ENCODE measurements at regions not wholly inside any gene's neighbourhood (a gene's known extent, or its start where the extent isn't known, plus 50 kb on each side); places are given as distances from the start of the nearest gene placed in this dataset.
"Not testable (repeated sequence)": the region's sequence is repeated elsewhere in the genome, so short reads cannot be mapped to it uniquely, and the experiment has no call there.

DNA sequence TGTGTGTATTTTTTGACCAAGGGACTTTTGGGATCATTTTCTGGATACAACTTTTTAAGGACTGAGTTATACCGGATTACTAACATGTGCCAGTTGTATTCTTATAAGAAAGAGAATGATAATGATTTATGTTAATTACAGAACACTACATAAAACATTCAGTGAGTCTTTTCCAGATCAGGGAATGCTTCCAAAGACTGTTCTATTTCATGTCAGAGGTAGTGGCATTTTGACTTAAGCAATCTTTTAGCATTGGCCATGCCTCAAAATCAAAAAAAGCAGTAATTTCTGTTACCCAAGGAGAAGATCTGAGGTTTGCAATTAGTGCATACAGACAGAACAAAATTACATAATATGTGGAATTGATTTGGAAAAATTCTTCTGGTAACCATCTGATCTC is 413.0 kb upstream of the CDH9 start:
- Histone ChIP-seq H3K4me3 (ENCODE audit: low read depth in 1 of 2, low read length in 2 of 2) (no peak overlapping the region), H3K79me2 (ENCODE audit: insufficient read depth, low read length) (no peaks in the 10 kb centered on the region), H3K27ac (ENCODE audit: low read length) (no peak overlapping the region), H3K4me2 (ENCODE audit: insufficient read depth, low read length) (no peak overlapping the region), H3K27me3 (ENCODE audit: insufficient read depth, low read length, poor library complexity) (no peaks in the 10 kb centered on the region), H4K20me1 (ENCODE audit: insufficient read depth, low read length) (no peaks in the 10 kb centered on the region), H3K9me3 (ENCODE audit: insufficient read depth, low read length, severe bottlenecking) (peaks cover 4% of the 10 kb centered on the region), H3K36me3 (ENCODE audit: insufficient read depth, low read length) (no peaks in the 10 kb centered on the region), H3K4me1 (ENCODE audit: insufficient read depth, low read length) (no peaks in the 10 kb centered on the region), H2AFZ (ENCODE audit: low read depth, low read length) (no peak overlapping the region), H3K9ac (ENCODE audit: low read depth, low read length) (no peak overlapping the region)
- ATAC-seq (ENCODE audit: insufficient read depth, low read depth) (no peak), DNase-seq (no peak)
- TF ChIP-seq, protein P1, sequence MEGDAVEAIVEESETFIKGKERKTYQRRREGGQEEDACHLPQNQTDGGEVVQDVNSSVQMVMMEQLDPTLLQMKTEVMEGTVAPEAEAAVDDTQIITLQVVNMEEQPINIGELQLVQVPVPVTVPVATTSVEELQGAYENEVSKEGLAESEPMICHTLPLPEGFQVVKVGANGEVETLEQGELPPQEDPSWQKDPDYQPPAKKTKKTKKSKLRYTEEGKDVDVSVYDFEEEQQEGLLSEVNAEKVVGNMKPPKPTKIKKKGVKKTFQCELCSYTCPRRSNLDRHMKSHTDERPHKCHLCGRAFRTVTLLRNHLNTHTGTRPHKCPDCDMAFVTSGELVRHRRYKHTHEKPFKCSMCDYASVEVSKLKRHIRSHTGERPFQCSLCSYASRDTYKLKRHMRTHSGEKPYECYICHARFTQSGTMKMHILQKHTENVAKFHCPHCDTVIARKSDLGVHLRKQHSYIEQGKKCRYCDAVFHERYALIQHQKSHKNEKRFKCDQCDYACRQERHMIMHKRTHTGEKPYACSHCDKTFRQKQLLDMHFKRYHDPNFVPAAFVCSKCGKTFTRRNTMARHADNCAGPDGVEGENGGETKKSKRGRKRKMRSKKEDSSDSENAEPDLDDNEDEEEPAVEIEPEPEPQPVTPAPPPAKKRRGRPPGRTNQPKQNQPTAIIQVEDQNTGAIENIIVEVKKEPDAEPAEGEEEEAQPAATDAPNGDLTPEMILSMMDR (IDR thresholded peaks at IDR 0.05; ENCODE audit: borderline replicate concordance, extremely low read depth, low read length, poor library complexity, severe bottlenecking): no peak
- TF ChIP-seq EZH2 (IDR thresholded peaks at IDR 0.05; ENCODE audit: borderline replicate concordance, low read depth, low read length, severe bottlenecking): no peak

DNA sequence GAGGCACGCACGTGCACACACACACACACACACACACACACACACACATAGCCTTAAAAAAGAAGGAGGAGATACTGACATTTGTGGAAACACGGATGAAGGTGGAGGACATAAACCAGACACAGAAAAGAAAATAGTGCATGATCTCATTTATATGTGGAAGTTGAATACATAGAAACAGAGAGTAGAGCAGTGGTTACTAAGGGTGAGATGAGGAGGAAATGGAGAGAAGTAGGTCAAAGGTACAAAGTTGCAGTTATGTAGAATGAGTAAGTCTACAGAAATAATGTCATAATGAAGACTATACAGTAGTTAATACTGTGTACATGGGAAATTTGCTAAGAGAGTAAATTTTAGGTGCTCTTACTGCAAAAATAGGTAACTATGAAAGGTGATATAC is 412.2 kb upstream of the CDH9 start:
- Histone ChIP-seq H2AFZ (ENCODE audit: low read depth, low read length) (no peak overlapping the region), H3K9me3 (ENCODE audit: insufficient read depth, low read length, severe bottlenecking) (peaks cover 4% of the 10 kb centered on the region), H3K4me3 (ENCODE audit: low read depth in 1 of 2, low read length in 2 of 2) (no peak overlapping the region), H3K27ac (ENCODE audit: low read length) (no peak overlapping the region), H3K4me2 (ENCODE audit: insufficient read depth, low read length) (no peak overlapping the region), H3K36me3 (ENCODE audit: insufficient read depth, low read length) (no peaks in the 10 kb centered on the region), H3K79me2 (ENCODE audit: insufficient read depth, low read length) (no peaks in the 10 kb centered on the region), H3K4me1 (ENCODE audit: insufficient read depth, low read length) (no peaks in the 10 kb centered on the region), H3K27me3 (ENCODE audit: insufficient read depth, low read length, poor library complexity) (no peaks in the 10 kb centered on the region), H3K9ac (ENCODE audit: low read depth, low read length) (no peak overlapping the region), H4K20me1 (ENCODE audit: insufficient read depth, low read length) (no peaks in the 10 kb centered on the region)
- ATAC-seq (ENCODE audit: insufficient read depth, low read depth): no peak
- no peak for DNase-seq
- TF ChIP-seq EZH2 (IDR thresholded peaks at IDR 0.05; ENCODE audit: borderline replicate concordance, low read depth, low read length, severe bottlenecking): no peak
- TF ChIP-seq, protein P1 (IDR thresholded peaks at IDR 0.05; ENCODE audit: borderline replicate concordance, extremely low read depth, low read length, poor library complexity, severe bottlenecking): no peak

DNA sequence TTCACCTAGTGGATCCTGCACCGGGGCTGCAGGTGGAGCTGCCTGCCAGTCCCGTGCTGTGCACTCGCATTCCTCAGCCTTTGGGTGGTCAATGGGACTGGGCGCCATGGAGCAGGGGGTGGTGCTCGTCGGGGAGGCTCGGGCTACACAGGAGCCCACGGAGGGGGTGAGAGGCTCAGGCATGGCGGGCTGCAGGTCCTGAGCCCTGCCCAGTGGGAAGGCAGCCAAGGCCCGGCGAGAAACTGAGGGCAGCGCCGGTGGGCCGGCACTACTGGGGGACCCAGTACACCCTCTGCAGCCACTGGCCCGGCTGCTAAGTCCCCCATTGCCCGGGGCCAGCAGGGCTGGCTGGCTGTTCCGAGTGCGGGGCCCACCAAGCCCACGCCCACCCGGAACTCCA is 401.0 kb upstream of the CDH9 start:
- H4K20me1 ChIP-seq (ENCODE audit: insufficient read depth, low read length); H3K4me1 ChIP-seq (ENCODE audit: insufficient read depth, low read length); ATAC-seq (ENCODE audit: insufficient read depth, low read depth); H3K4me2 ChIP-seq (ENCODE audit: insufficient read depth, low read length); H3K9ac ChIP-seq (ENCODE audit: low read depth, low read length); H3K9me3 ChIP-seq (ENCODE audit: insufficient read depth, low read length, severe bottlenecking); H3K79me2 ChIP-seq (ENCODE audit: insufficient read depth, low read length); H3K27me3 ChIP-seq (ENCODE audit: insufficient read depth, low read length, poor library complexity); H3K36me3 ChIP-seq (ENCODE audit: insufficient read depth, low read length); DNase-seq; H3K27ac ChIP-seq (ENCODE audit: low read length); H2AFZ ChIP-seq (ENCODE audit: low read depth, low read length); H3K4me3 ChIP-seq (ENCODE audit: low read depth in 1 of 2, low read length in 2 of 2): not testable (repeated sequence)

DNA sequence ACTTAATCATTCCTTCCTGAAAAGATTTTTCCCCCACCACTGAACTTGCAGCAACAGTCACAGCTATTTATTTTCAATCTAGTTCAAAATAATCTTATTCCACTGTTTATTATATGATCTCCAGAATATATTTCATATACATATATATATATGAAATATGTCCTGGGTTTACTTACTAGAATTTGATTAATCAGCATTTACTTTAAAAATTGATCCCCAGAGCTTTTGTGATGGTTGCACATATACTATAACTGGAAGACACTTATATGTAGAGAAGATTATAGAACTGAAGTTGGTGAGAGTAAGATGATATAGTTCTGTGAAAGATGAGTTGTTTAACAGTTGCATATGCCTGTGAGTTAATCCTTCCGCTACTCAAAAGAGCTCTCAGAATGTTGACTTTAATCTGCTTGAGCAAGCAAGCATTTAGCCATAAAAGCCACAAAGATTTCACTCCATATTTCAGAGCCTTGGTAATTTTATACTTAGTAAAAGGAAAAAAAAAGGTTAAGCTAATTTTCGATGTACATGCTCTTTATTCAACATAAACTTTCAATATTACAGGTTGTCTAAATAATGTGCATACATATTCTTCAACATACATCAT is 399.3 kb upstream of the CDH9 start:
- no peak for ATAC-seq (ENCODE audit: insufficient read depth, low read depth)

More for the DNA sequence above, 399.3 kb upstream of the CDH9 start:
- no peak for TF ChIP-seq EZH2 (IDR thresholded peaks at IDR 0.05; ENCODE audit: borderline replicate concordance, low read depth, low read length, severe bottlenecking)
- TF ChIP-seq, protein P1 (IDR thresholded peaks at IDR 0.05; ENCODE audit: borderline replicate concordance, extremely low read depth, low read length, poor library complexity, severe bottlenecking): no peak
- Histone ChIP-seq H3K27me3 (ENCODE audit: insufficient read depth, low read length, poor library complexity) (no peaks in the 10 kb centered on the region), H3K36me3 (ENCODE audit: insufficient read depth, low read length) (no peaks in the 10 kb centered on the region), H3K9me3 (ENCODE audit: insufficient read depth, low read length, severe bottlenecking) (no peaks in the 10 kb centered on the region), H2AFZ (ENCODE audit: low read depth, low read length) (no peak overlapping the region), H4K20me1 (ENCODE audit: insufficient read depth, low read length) (no peaks in the 10 kb centered on the region), H3K4me2 (ENCODE audit: insufficient read depth, low read length) (no peak overlapping the region), H3K79me2 (ENCODE audit: insufficient read depth, low read length) (no peaks in the 10 kb centered on the region), H3K27ac (ENCODE audit: low read length) (no peak overlapping the region), H3K9ac (ENCODE audit: low read depth, low read length) (no peak overlapping the region), H3K4me1 (ENCODE audit: insufficient read depth, low read length) (no peaks in the 10 kb centered on the region), H3K4me3 (ENCODE audit: low read depth in 1 of 2, low read length in 2 of 2) (no peak overlapping the region)
- DNase-seq: no peak

Measured in DND-41 (cell line).